WTC11 (cell line): ENCODE measurements at regions not wholly inside any gene's neighbourhood (a gene's known extent, or its start where the extent isn't known, plus 50 kb on each side); places are given as distances from the start of the nearest gene placed in this dataset.

ENCODE experiments used
- ESRRA ChIP-seq: sonication (generic); formaldehyde crosslinking; IDR thresholded peaks from 2 replicates; pipeline ENCODE4 v1.8.1; 2022; ENCODE audit warnings: mild to moderate bottlenecking, missing genetic modification reagents, borderline replicate concordance
- NR2C2 ChIP-seq: sonication (generic); formaldehyde crosslinking; IDR thresholded peaks from 2 replicates; pipeline ENCODE4 v1.8.0; 2022; ENCODE audit warnings: mild to moderate bottlenecking, missing genetic modification reagents
- ZNF138 ChIP-seq: sonication (generic); formaldehyde crosslinking; conservative IDR thresholded peaks from 2 replicates; pipeline ENCODE4 v1.8.1; 2022; ENCODE audit warnings: mild to moderate bottlenecking, moderate library complexity, missing genetic modification reagents
- TF ChIP-seq, protein P1 (sequence below): fragments of 200-600 bp; IDR thresholded peaks from 2 replicates; pipeline ENCODE4 v1.8.0; 2022; ENCODE audit warnings: antibody characterized with exemption
- TF ChIP-seq, protein P2 (sequence below): sonication (generic); formaldehyde crosslinking; IDR thresholded peaks from 2 replicates; pipeline ENCODE4 v1.8.0; 2022; ENCODE audit warnings: missing genetic modification reagents
- TF ChIP-seq, protein P3 (sequence below): sonication (generic); formaldehyde crosslinking; IDR thresholded peaks from 2 replicates; pipeline ENCODE4 v1.8.1; 2022; ENCODE audit warnings: mild to moderate bottlenecking, moderate library complexity, missing genetic modification reagents

DNA sequence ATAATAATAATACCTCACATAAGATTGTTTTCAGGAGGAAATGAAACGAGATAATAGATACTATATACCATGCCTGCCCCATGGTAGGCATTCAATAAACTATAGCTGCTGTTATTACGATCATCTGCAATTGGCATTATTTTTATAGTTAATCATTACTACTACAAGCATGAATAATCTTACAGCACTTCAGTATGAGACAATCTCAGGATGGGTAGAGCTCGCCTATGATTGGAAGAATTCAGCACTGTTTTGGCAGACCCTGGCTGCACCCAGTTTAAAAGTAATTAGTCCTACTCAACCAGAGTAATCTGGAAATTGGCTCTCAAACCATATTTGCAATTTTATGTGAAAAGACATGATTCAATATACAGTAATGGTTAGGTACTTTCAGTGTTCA is 105.0 kb upstream of the DPYD start:
- TF ChIP-seq, protein P1, sequence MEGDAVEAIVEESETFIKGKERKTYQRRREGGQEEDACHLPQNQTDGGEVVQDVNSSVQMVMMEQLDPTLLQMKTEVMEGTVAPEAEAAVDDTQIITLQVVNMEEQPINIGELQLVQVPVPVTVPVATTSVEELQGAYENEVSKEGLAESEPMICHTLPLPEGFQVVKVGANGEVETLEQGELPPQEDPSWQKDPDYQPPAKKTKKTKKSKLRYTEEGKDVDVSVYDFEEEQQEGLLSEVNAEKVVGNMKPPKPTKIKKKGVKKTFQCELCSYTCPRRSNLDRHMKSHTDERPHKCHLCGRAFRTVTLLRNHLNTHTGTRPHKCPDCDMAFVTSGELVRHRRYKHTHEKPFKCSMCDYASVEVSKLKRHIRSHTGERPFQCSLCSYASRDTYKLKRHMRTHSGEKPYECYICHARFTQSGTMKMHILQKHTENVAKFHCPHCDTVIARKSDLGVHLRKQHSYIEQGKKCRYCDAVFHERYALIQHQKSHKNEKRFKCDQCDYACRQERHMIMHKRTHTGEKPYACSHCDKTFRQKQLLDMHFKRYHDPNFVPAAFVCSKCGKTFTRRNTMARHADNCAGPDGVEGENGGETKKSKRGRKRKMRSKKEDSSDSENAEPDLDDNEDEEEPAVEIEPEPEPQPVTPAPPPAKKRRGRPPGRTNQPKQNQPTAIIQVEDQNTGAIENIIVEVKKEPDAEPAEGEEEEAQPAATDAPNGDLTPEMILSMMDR, result no peak
- TF ChIP-seq ESRRA (CRISPR knock-in tag) (no peak), NR2C2 (CRISPR knock-in tag) (no peak), ZNF138 (no peak)
- TF ChIP-seq, protein P2, sequence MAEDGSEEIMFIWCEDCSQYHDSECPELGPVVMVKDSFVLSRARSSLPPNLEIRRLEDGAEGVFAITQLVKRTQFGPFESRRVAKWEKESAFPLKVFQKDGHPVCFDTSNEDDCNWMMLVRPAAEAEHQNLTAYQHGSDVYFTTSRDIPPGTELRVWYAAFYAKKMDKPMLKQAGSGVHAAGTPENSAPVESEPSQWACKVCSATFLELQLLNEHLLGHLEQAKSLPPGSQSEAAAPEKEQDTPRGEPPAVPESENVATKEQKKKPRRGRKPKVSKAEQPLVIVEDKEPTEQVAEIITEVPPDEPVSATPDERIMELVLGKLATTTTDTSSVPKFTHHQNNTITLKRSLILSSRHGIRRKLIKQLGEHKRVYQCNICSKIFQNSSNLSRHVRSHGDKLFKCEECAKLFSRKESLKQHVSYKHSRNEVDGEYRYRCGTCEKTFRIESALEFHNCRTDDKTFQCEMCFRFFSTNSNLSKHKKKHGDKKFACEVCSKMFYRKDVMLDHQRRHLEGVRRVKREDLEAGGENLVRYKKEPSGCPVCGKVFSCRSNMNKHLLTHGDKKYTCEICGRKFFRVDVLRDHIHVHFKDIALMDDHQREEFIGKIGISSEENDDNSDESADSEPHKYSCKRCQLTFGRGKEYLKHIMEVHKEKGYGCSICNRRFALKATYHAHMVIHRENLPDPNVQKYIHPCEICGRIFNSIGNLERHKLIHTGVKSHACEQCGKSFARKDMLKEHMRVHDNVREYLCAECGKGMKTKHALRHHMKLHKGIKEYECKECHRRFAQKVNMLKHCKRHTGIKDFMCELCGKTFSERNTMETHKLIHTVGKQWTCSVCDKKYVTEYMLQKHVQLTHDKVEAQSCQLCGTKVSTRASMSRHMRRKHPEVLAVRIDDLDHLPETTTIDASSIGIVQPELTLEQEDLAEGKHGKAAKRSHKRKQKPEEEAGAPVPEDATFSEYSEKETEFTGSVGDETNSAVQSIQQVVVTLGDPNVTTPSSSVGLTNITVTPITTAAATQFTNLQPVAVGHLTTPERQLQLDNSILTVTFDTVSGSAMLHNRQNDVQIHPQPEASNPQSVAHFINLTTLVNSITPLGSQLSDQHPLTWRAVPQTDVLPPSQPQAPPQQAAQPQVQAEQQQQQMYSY (CRISPR knock-in tag), result no peak
- TF ChIP-seq, protein P3, sequence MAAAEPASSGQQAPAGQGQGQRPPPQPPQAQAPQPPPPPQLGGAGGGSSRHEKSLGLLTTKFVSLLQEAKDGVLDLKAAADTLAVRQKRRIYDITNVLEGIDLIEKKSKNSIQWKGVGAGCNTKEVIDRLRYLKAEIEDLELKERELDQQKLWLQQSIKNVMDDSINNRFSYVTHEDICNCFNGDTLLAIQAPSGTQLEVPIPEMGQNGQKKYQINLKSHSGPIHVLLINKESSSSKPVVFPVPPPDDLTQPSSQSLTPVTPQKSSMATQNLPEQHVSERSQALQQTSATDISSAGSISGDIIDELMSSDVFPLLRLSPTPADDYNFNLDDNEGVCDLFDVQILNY (CRISPR knock-in tag), result no peak
